ENCODE measurements at regions not wholly inside any gene's neighbourhood (a gene's known extent, or its start where the extent isn't known, plus 50 kb on each side); places are given as distances from the start of the nearest gene placed in this dataset.
"Not testable (repeated sequence)": the region's sequence is repeated elsewhere in the genome, so short reads cannot be mapped to it uniquely, and the experiment has no call there.

DNA sequence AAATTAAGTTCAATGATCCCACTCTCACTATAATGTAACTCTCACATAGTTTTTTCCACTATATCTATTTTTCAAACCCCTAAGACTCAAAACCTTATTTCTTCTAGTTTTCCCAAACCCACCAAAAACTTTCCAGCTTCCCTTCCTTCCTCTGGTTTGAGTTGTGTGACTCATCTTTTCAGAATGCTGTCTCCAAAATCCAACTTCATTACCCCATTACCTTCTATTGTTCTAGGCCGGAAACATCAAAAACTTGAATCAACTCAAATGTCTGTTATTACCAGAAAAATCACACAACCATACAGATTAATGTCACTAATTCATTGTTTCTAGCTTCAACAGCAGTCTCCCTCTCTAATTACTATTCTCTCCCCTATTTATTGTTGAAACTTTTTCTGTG, 1090.3 kb downstream of the HACE1 start:
- peaks cover 10% of the 10 kb centered on the region; the same call in 1 of the 2 replicates for H3K4me1 ChIP-seq (ENCODE audit: insufficient read depth, low read length)
- H3K9ac ChIP-seq (ENCODE audit: low read depth, low read length) = no peak overlapping the region
- no peaks in the 10 kb centered on the region for H3K36me3 ChIP-seq (ENCODE audit: insufficient read depth, low read length)
- H3K9me3 ChIP-seq (ENCODE audit: control insufficient read depth, insufficient read depth, low read length) = no peaks in the 10 kb centered on the region

DNA sequence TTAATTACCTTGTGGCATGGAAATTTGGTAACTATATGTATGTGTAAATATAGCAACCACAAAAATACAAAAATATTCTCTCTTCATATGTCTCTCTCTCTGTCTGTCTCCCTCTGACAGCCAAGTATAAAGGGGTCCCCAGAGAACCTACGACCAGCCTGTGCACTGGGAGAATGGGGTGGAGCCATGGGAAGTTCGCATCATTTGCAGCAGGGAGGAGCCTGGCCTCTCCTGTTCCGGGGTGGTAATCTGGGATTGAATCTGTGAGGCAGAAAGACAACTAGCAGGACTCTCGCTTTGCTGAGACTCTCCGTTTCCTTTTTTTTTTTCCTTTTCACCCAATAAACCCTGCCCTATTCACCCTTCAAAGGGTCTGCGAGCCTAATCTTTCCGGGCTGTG, 1109.1 kb downstream of the HACE1 start:
- Histone ChIP-seq H3K36me3 (ENCODE audit: insufficient read depth, low read length) (no peaks in the 10 kb centered on the region), H3K9me3 (ENCODE audit: control insufficient read depth, insufficient read depth, low read length) (no peaks in the 10 kb centered on the region), H3K4me1 (ENCODE audit: insufficient read depth, low read length) (no peaks in the 10 kb centered on the region), H3K9ac (ENCODE audit: low read depth, low read length) (no peak overlapping the region)

DNA sequence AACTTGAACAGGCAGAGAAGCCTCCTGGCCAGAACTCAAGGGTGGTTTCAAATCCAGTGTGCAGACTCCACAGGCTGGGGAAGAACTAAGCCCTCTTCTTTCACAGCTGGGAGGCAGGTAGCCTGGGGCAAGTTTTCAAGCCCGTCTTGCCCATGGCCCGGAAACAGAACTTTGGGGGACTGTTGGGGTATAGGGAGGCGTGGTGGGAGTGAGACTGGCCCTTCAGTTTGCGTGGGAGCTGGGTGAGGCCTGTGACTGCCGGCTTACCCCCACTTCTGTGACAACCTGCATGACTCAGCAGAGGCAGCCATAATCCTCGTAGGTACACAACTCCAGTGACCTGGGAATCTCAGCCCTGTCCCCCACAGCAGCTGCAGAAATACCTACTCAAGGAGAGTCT, 1125.7 kb downstream of the HACE1 start:
- Histone ChIP-seq H3K36me3 (ENCODE audit: insufficient read depth, low read length) (no peaks in the 10 kb centered on the region), H3K9me3 (ENCODE audit: control insufficient read depth, insufficient read depth, low read length) (no peaks in the 10 kb centered on the region), H3K4me1 (ENCODE audit: insufficient read depth, low read length) (no peaks in the 10 kb centered on the region), H3K9ac (ENCODE audit: low read depth, low read length) (no peak overlapping the region)

DNA sequence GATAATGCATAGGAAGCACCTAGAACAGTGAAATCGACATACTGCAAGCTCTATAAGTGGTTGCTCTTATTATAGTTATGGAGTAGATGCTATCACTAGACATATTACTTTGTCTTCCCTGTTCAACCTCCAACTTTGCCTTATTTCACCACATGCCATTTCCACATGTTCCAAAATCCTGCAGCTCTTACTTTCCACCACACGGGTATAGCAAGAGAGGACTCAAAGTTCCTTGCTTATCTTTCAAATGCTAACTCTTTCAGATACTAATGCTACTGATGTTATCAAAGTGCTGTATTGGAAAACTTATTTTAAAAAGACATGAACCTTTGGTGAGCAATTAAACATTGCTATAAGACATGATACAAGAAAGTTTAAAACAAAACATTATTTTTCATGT, 1130.1 kb downstream of the HACE1 start:
- no peaks in the 10 kb centered on the region for H3K36me3 ChIP-seq (ENCODE audit: insufficient read depth, low read length)
- no peak overlapping the region for H3K9ac ChIP-seq (ENCODE audit: low read depth, low read length)
- no peaks in the 10 kb centered on the region for H3K4me1 ChIP-seq (ENCODE audit: insufficient read depth, low read length)

DNA sequence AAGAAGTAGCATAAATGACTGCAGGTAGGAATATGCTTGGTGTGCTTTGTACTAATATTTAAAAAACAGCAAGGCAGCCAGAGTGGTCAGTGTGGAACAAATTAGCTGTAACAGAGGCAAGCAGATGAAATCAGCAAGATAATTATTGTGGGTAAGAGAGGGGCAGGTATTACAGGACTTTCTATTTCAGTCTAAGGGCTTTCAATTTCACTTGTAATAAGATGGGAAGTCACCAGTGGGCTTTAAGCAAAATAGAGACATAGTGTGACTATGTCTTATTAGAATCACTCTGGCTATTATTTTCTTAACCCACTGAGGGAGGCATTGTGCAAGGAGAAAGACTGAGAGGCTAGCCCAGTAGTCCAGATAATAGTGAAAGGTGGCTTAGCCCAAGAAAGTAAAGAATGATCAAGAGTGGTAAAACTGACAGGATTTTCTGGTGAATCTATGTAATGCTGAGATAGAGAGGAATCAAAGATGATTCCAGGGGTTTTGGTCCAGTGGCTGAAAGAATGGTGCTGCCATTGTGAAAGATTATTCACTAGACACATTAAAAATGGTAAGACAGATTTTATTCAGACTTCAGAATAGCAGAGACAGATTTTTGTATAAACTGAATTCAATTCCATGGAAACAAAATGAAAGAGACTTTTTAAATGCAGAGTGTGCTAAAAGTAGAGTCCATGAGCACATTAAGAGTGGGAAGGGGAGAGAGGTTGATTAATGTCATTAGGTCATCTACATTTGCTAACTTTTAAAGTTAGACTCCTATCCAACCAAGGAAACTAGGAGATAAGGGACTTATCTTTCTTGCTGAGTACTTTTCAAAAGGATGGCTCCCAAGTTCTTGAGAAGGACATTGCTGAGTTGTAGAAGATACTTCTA, 1136.0 kb downstream of the HACE1 start:
- H3K9me3 ChIP-seq (ENCODE audit: control insufficient read depth, insufficient read depth, low read length) = no peaks in the 10 kb centered on the region
- no peaks in the 10 kb centered on the region for H3K36me3 ChIP-seq (ENCODE audit: insufficient read depth, low read length)
- no peak overlapping the region for H3K9ac ChIP-seq (ENCODE audit: low read depth, low read length)
- no peaks in the 10 kb centered on the region for H3K4me1 ChIP-seq (ENCODE audit: insufficient read depth, low read length)

More for the DNA sequence above, 1130.1 kb downstream of the HACE1 start:
- no peaks in the 10 kb centered on the region for H3K9me3 ChIP-seq (ENCODE audit: control insufficient read depth, insufficient read depth, low read length)

DNA sequence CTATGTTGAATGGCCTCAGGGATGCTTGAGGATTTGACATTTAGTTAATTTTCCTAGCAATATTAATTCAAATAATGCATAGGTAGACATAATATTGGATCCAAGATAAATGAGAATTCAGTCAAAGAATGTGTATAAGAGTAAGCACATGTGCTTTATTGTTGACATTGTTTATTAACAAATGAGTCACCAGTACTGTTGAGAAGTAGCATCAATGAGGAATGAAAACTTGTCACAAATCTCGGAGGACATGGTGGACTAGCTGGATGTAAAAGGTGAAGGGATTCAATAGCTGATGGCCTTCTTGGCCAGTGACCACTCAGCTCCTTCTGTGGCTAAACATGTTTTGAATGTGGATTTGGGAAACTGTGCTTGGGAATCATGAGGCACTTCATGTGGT, 1137.0 kb downstream of the HACE1 start:
- no peaks in the 10 kb centered on the region for H3K4me1 ChIP-seq (ENCODE audit: insufficient read depth, low read length)
- H3K9ac ChIP-seq (ENCODE audit: low read depth, low read length) = no peak overlapping the region
- H3K9me3 ChIP-seq (ENCODE audit: control insufficient read depth, insufficient read depth, low read length) = no peaks in the 10 kb centered on the region
- H3K36me3 ChIP-seq (ENCODE audit: insufficient read depth, low read length) = no peaks in the 10 kb centered on the region

DNA sequence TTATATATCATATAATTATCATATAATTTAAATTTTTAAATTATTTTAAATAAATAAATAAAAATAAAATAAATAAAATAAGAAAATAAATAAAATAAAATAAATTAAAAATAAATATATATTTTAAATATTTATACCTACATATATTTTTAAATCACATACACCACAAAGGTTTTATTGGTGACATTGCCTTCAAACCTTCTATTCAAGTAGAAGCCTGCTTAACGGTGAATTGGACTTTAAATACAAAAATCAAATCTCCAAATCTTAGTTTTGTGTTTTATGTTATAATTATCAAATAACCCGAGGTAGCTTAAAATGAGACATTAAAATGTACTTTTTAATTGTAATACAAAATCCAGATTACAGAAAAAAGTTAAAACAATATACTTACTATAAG, 1137.8 kb downstream of the HACE1 start:
- Histone ChIP-seq H3K4me1 (ENCODE audit: insufficient read depth, low read length) (no peaks in the 10 kb centered on the region), H3K9ac (ENCODE audit: low read depth, low read length) (no peak overlapping the region), H3K36me3 (ENCODE audit: insufficient read depth, low read length) (no peaks in the 10 kb centered on the region), H3K9me3 (ENCODE audit: control insufficient read depth, insufficient read depth, low read length) (no peaks in the 10 kb centered on the region)

DNA sequence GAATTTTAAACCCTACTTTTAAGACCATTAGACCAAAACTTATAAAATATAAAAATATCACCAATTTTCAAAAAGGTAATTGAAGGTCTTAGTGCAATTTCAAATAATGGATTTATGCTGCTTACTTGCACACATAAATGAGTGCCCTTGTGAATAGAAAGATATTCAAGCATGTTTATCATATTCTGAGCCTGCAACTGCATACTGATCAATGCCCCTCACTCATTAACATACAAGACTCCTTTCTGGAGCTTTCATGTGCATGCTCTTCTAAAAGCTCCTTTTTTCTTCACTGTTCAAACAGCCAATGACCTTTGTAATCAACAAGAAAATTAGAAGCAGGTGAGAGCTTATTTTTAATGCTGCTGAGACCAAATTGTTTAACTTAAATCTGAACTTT, 1139.3 kb downstream of the HACE1 start:
- no peaks in the 10 kb centered on the region for H3K4me1 ChIP-seq (ENCODE audit: insufficient read depth, low read length)
- no peaks in the 10 kb centered on the region for H3K9me3 ChIP-seq (ENCODE audit: control insufficient read depth, insufficient read depth, low read length)
- no peak overlapping the region for H3K9ac ChIP-seq (ENCODE audit: low read depth, low read length)
- H3K36me3 ChIP-seq (ENCODE audit: insufficient read depth, low read length) = no peaks in the 10 kb centered on the region

DNA sequence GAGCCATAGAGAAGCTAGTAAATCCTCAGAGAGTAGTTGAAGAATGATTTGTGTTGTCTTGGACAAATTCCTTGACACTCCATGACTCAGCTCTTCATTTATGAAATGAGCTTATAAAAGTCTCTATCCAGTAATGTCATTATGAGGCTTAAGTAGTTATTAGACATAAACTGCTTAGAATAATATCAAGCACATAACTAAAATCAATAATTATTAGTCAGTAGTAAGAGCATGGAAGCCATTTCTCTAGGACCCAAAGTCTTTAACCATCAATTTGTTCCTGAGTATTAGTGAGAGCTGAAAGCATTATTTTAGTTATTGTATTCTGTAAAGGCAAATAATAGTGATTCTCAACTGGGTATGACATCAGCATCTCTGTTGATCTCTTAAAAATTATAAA, 1140.2 kb downstream of the HACE1 start:
- Histone ChIP-seq H3K36me3 (ENCODE audit: insufficient read depth, low read length) (no peaks in the 10 kb centered on the region), H3K4me1 (ENCODE audit: insufficient read depth, low read length) (no peaks in the 10 kb centered on the region), H3K9ac (ENCODE audit: low read depth, low read length) (no peak overlapping the region), H3K9me3 (ENCODE audit: control insufficient read depth, insufficient read depth, low read length) (no peaks in the 10 kb centered on the region)

DNA sequence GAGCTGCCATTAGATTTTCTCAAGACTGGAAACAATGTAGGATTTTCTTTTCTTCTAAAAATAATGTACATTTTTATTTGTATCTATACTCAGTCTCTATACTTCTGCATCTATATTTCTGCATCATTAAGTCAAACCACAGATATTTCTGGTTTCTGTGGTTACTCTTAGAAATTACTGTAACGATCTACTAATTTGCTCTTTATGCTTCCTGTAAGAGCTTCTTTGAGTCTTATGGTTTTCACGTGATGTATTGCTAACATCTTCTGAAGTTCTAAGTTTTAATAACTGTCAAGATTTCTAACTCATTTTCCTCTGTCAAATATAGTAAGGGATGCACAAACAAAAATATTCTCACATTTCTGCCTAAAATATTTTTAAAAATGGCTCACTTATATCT, 1144.5 kb downstream of the HACE1 start:
- Histone ChIP-seq H3K9ac (ENCODE audit: low read depth, low read length) (no peak overlapping the region), H3K9me3 (ENCODE audit: control insufficient read depth, insufficient read depth, low read length) (no peaks in the 10 kb centered on the region), H3K4me1 (ENCODE audit: insufficient read depth, low read length) (no peaks in the 10 kb centered on the region), H3K36me3 (ENCODE audit: insufficient read depth, low read length) (no peaks in the 10 kb centered on the region)

DNA sequence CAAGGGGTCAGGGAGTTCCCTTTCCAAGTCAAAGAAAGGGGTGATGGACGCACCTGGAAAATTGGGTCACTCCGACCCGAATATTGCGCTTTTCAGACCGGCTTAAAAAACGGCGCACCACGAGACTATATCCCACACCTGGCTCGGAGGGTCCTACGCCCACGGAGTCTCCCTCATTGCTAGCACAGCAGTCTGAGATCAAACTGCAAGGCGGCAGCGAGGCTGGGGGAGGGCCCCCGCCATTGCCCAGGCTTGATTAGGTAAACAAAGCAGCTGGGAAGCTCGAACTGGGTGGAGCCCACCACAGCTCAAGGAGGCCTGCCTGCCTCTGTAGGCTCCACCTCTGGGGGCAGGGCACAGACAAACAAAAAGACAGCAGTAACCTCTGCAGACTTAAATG, 1150.5 kb downstream of the HACE1 start:
- not testable (repeated sequence) for H3K36me3 ChIP-seq (ENCODE audit: insufficient read depth, low read length); H3K9ac ChIP-seq (ENCODE audit: low read depth, low read length); H3K4me1 ChIP-seq (ENCODE audit: insufficient read depth, low read length); H3K9me3 ChIP-seq (ENCODE audit: control insufficient read depth, insufficient read depth, low read length)

DNA sequence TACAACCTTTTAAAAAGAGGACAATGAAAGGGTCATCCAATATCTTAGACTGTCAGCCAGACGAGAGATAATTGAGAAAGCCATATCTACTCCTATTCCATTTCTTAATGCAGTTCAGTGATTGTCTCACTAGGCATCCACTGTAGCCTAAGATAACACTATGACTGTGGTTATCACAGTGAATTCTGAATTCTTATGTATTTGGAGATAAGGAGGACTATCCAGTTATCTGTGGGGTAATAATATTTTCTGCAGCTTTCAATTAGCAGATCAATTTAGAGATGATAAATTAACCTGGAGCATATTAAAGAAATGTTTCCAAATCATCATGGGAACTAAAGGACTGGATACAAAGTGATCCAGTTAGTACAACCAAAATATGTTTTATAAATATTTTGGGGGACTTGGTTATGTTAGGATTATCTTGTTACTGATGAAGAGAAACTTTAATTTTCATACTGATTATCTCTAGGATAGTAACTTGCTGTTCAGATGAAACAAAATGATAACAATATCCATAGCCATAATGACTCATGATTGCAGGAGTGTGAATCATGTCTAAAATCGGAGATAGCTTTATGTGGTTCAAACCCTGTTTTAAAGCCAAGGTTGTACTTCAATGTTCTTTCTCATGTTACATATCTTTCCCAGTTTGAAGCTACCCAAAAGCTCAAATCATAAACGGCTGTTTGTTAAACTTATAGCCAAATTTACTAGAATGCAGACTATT, 1152.0 kb downstream of the HACE1 start:
- Histone ChIP-seq H3K36me3 (ENCODE audit: insufficient read depth, low read length) (no peaks in the 10 kb centered on the region), H3K9ac (ENCODE audit: low read depth, low read length) (no peak overlapping the region), H3K9me3 (ENCODE audit: control insufficient read depth, insufficient read depth, low read length) (no peaks in the 10 kb centered on the region), H3K4me1 (ENCODE audit: insufficient read depth, low read length) (no peaks in the 10 kb centered on the region)

DNA sequence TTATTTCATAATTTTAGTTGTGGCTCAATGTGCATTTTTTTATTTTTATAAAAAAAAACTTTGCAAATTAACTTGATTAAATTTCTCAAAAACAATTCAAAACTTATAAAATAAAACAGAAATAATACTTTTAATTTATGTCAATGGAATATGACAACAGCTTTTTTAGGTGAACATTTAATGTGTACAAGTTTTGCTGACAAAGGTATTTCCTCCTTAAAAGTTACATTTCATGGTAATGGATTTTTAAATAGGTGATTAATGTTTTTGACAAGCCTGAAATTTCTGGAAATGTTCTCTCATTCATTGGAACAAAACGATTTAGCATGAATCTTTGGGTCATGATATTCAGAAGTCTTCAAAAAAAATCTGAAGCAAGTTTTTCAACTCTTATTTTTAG, 1160.0 kb downstream of the HACE1 start:
- Histone ChIP-seq H3K9ac (ENCODE audit: low read depth, low read length) (no peak overlapping the region), H3K36me3 (ENCODE audit: insufficient read depth, low read length) (no peaks in the 10 kb centered on the region), H3K4me1 (ENCODE audit: insufficient read depth, low read length) (no peaks in the 10 kb centered on the region), H3K9me3 (ENCODE audit: control insufficient read depth, insufficient read depth, low read length) (no peaks in the 10 kb centered on the region)

DNA sequence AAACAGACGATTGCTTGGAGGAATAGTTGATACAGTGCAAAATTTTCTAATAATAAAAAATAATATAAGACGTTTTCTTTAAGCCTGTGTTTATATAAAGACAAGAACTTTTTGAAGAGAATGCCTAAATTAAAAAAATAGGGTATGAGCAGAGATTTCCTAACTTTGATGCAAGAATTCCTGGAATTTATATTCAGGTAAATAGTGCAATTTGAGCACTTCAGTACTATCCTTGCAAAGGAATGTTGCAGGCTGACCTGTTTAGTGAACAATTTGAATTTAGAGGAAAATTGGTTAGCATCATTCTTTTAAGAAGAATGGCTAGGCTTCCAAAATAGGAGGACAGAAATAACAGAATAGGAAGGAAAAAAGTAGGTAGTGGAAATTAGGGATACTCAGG, 1172.3 kb downstream of the HACE1 start:
- Histone ChIP-seq H3K9ac (ENCODE audit: low read depth, low read length) (no peak overlapping the region), H3K9me3 (ENCODE audit: control insufficient read depth, insufficient read depth, low read length) (no peaks in the 10 kb centered on the region), H3K4me1 (ENCODE audit: insufficient read depth, low read length) (no peaks in the 10 kb centered on the region; the same call in 1 of the 2 replicates), H3K36me3 (ENCODE audit: insufficient read depth, low read length) (no peaks in the 10 kb centered on the region)

DNA sequence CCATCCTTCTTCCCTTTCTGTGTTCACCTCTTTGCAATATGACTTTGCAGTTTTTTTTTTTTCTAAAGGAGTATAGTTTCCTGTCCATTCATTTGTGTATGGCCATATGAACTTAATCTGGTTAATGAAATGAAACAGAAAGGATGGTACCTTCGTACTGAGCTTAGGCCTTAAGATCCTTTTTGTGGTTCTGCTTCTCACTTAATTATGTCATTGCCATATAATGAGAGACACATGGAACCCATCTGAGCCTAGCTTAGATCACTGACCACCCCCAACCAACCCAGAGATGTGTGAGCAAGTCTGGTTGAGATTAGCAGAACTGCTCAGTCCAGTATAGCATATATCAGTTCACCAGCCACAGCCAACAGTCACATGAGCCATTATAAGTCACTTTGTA, 1179.6 kb downstream of the HACE1 start:
- no peaks in the 10 kb centered on the region for H3K36me3 ChIP-seq (ENCODE audit: insufficient read depth, low read length)
- no peaks in the 10 kb centered on the region for H3K4me1 ChIP-seq (ENCODE audit: insufficient read depth, low read length)
- no peak overlapping the region for H3K9ac ChIP-seq (ENCODE audit: low read depth, low read length)

More for the DNA sequence above, 1179.6 kb downstream of the HACE1 start:
- no peaks in the 10 kb centered on the region for H3K9me3 ChIP-seq (ENCODE audit: control insufficient read depth, insufficient read depth, low read length)
